Activated naive CD4-positive, alpha-beta T cell treated with anti-CD3 and anti-CD28 coated beads, Interleukin-2, amount 50 U/mL, for 16 hours (primary cell): ENCODE measurements at regions not wholly inside any gene's neighbourhood (a gene's known extent, or its start where the extent isn't known, plus 50 kb on each side); places are given as distances from the start of the nearest gene placed in this dataset.

Source experiments
- DNase-seq: peaks from one replicate; pipeline ENCODE4 v3.0.0-alpha.2; 2020

DNA sequence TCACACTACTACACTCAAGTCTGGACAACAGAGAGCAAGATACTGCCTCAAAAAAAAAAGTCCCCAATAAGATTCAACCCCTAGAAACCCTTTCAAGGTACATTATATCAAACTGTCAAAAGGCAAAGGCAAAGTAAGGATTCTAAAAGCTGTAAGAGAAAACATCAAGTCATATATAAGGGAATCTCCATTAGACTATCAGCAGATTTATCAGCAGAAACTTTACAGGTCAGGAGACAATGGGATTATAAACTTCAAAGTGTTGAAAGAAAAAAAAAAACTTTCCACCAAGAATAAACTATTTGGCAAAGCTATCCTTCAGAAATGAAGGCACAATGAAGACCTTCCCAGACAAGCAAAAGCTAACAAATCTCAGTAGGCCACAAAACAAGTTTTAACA is 63.5 kb upstream of the DMRT1 start:
- no peak for DNase-seq

DNA sequence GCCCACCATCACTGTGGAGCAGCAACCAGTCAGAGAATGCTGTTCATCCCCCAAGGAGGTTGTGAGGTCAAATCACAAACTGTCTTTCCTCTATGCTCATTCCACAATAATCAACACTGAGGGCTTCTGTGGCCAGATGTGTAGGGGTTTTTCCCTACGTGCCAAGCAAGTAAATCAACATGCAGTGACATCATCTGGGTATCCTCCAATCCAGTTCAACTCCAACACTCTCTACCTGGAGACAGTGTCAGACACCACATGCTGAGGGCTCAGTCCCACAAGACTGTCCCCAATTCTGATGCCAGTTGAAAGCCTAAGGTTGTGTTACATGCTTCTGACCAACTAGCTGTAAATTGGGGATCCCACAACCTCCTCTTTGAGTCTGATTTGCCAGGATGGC is 57.3 kb upstream of the DMRT1 start:
- no peak for DNase-seq

DNA sequence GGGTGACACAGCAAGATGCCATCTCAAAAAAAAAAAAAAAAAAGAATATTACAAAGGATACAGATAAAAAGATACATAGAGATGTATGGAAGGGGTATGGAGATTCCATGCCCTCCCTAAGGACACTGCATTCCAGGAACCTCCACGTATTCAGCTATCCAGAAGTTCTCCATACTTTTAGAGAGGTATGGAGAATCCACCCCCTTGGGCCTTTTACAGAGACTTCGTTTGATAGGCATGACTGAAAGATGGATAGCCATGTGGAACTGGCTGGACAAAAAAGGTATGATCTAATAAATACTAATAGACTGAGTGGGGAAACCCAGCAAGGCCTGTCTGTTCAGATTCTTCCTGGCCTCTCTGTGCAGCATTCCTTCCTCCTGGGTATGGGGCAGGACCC is 56.6 kb upstream of the DMRT1 start:
- no peak for DNase-seq

DNA sequence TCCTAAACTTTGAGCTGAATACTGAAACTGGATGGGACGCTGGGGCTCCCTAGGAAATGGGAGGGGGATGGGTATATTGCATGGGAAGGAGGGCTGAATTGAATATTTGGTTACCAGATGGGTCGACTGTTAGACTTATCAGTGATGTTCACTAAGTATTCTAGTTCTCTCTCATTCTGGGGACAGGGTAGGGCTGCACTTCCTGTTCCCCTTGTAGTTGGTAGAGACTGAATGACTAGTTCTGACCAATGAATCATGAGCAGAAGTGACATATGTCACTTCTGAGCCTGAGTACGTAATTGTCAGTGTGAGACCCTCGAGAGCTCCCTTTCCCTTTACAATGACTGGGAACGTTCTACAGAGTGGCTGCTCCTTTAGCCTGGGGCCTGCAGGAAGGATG is 55.5 kb upstream of the DMRT1 start:
- no peak for DNase-seq

DNA sequence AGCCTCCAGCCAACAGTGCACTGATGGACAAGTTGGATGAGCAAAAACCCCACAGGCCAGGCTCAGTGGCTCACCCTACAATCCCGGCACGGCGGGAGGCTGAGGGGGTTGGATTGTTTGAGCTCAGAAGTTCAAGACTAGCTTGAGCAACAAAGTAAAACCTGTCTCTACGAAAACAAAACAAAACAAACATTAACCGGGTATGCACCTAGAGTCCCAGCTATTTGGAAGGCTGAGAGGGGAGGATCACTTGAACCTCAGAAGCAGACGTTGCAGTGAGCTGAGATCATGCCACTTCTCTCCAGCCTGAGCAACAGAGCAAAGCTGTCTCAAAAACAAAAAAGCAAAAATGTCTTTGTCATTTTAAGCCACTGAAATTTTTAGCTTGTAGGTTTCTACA is 55.1 kb upstream of the DMRT1 start:
- DNase-seq, result no peak

DNA sequence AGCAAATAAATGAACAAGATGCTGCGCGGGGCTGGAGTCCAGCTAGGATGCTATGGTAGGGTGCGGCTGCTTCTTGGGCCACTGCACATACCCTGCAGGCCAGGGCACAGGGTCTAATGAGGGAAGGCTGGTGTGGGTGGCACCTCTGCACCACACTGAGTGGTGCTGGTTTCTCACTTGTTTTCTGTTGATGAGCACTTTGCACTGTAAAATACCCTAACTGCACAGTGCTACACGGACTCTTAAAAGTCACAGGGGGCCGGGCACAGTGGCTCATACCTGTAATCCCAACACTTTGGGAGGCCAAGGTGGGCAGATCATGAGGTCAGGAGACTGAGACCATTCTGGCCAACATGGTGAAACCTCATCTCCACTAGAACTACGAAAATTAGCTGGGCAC is 52.7 kb upstream of the DMRT1 start:
- DNase-seq, result no peak
